IPS-18c (cell line): ENCODE measurements at regions not wholly inside any gene's neighbourhood (a gene's known extent, or its start where the extent isn't known, plus 50 kb on each side); places are given as distances from the start of the nearest gene placed in this dataset.

ENCODE experiments used
- H3K4me3 ChIP-seq: 2 replicates; pipeline ENCODE4 v1.7.0; 2013; ENCODE audit warnings: low read depth, mild to moderate bottlenecking, low read length, moderate library complexity; ENCODE audit not compliant: insufficient read depth
- H3K9me3 ChIP-seq: one replicate; pipeline ENCODE4 v1.6.1; 2013; ENCODE audit warnings: mild to moderate bottlenecking, low read length, moderate library complexity; ENCODE audit not compliant: control insufficient read depth, insufficient read depth

GRCh38 chr10:9193120-9193519, 1138.6 kb downstream of the GATA3 start:
- Histone ChIP-seq H3K9me3 (no peaks in the 10 kb centered on the region), H3K4me3 (no peak overlapping the region)

GRCh38 chr10:9195385-9195784, 1140.9 kb downstream of the GATA3 start:
- no peak overlapping the region for H3K4me3 ChIP-seq
- no peaks in the 10 kb centered on the region for H3K9me3 ChIP-seq

GRCh38 chr10:9198611-9199010, 1144.1 kb downstream of the GATA3 start:
- H3K9me3 ChIP-seq: no peaks in the 10 kb centered on the region
- no peak overlapping the region for H3K4me3 ChIP-seq

GRCh38 chr10:9205558-9205957, 1151.1 kb downstream of the GATA3 start:
- Histone ChIP-seq H3K9me3 (no peaks in the 10 kb centered on the region), H3K4me3 (no peak overlapping the region)

DNA sequence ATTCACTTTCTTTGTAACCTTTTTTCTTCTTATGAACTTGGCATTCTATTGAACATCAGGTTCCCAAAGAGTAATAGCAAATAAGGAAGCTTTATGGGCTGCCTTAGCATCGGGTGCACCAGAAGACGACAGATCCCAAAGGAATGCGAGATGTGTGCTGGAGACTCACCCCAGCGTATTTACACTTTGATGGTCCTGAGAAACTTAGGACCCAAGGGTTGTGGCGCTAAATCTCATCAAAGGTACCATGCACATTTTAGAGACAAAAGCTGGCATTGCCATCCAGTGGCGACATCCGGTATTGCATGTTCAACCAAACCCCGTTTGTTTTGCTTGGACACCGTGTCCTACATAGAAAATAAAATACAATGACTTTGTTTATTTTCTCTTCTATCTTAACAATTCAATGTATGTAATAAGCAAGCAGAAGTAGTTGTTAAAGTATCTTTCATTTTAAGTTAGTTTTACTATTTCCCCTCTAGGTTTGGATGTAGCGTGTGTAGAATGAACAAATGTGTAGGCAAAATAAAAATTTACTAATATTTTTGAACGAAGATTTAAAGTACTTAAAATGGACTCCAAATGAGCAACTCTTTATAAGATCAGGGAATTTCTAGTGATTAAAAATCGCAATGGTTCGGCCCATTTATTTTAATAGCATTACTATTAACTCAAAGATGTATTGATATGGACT, 1154.8 kb downstream of the GATA3 start:
- H3K4me3 ChIP-seq: no peak overlapping the region
- no peaks in the 10 kb centered on the region for H3K9me3 ChIP-seq

DNA sequence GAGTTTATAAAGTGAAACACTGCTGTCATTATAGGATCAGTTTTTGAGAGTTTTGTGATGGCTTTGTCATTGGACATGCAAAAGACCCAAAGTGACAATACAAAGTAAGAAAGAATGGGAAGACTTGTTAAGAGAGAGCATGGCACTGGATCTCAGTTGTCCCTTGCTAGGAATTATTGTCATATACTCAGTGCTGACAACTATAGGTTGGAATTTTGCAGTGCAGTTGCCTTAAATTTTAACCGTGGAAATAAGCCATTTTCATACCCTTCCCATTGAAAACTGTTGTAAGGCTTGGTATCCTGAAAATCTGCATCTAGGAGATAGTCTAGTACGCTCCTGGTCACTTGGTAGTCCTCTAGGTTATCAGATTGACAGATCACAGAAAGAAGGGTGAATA, 1156.7 kb downstream of the GATA3 start:
- H3K9me3 ChIP-seq: no peaks in the 10 kb centered on the region
- H3K4me3 ChIP-seq: no peak overlapping the region

DNA sequence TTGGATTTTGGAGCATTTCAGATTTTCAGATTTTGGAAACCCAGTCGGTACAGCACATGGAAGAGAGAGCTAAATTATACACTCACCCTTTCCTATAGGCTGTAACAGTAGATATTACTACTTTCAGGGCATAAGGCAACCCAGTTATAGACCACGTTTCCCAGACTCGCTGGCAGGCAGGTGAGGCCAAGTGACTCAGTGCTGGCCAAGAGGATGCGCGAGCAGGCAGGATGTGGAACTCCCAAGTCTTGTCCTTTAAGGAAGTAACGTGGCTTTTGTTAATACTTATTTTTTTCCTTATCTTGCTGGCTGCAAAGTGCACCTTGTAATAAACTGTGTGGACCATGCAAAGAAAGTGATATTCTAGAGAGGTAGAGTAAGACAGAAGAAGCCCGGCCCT, 1160.1 kb downstream of the GATA3 start:
- Histone ChIP-seq H3K9me3 (no peaks in the 10 kb centered on the region), H3K4me3 (no peak overlapping the region)

- Histone ChIP-seq H3K4me3 (no peak overlapping the region), H3K9me3 (no peaks in the 10 kb centered on the region)
Observed at GRCh38 chr10:9215121-9215520, 1160.6 kb downstream of the GATA3 start.

GRCh38 chr10:9219860-9220259, 1165.4 kb downstream of the GATA3 start:
- H3K4me3 ChIP-seq: no peak overlapping the region
- H3K9me3 ChIP-seq: no peaks in the 10 kb centered on the region

- Histone ChIP-seq H3K4me3 (no peak overlapping the region), H3K9me3 (no peaks in the 10 kb centered on the region)
Observed at GRCh38 chr10:9222917-9223316, 1168.4 kb downstream of the GATA3 start.

DNA sequence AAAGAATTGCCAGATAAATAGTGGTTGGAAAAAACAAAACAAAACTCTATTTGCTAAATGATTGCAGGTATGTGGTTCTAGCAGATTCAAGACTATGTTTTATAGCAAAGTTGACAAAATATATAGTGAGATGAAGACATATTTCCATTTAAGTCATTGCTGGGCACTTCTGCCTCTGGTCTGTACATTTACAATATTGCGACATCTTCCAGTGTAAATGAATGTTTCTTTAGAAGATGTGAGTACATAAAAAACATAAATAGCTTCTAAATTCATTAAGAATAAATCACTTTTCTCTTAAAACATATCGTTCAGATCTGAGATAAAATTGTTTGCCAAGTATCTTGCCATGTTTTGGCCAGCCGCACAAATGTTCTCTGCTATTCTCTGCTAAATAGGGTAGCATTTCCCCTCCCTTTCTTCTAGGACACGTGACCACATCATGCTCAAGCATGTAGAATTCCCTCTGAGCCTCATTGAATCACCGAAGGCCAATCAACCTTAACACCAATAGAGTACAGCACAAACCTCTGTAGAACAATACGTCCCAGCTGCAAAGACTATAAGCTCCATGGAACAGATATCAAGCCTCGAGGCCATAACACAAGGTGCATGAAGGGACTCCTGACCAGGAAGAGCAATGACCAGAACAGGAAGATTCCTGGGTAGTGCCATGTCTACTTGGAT, 1173.3 kb downstream of the GATA3 start:
- H3K9me3 ChIP-seq: no peaks in the 10 kb centered on the region

DNA sequence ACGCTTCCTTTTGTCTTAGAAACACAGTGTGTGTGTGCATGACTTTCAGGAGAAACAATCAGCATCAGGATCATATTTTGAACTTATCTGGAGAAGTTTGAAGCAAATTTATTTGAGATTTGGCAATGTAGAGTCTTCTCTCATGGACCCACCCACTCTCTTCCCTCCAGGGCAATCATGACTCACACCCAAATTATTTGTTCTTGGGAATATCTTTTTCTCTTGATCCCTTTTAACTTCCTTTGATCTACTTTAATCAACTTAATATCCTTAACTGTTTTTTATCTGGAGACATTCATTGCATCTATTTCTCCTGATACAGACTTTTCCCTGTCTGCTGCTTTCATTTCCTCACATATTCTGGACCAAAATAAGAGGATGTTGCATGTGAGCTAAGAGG, 1174.3 kb downstream of the GATA3 start:
- Histone ChIP-seq H3K4me3 (no peak overlapping the region), H3K9me3 (no peaks in the 10 kb centered on the region)

More for the DNA sequence above, 1173.3 kb downstream of the GATA3 start:
- no peak overlapping the region for H3K4me3 ChIP-seq

DNA sequence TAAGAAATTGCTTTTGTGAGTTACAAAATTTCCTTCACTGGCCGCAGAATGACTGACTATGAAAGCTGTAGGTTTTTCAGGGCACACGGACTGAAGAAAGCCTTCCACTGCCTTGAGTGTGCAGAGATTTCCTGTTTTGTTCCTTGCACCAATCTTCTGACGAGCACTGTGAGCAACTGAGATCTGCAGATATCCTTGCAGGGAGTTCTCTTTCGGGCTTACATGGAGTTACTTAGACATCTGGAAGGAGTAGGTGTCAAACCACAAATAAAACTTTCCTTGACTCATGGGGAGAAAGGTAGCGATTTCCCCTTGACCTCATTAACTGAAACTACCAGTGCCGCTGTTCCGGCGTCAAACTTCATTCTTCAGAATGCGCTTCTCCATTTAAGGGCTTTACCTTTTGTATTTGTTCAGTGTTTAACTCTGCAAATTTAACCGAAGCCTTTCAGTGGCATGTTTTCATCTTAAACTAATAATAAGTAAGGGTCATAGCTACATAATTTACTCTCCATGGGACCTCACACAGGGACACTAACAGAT, 1175.3 kb downstream of the GATA3 start:
- H3K4me3 ChIP-seq: no peak overlapping the region
- no peaks in the 10 kb centered on the region for H3K9me3 ChIP-seq

- Histone ChIP-seq H3K9me3 (no peaks in the 10 kb centered on the region), H3K4me3 (no peak overlapping the region)
Observed at GRCh38 chr10:9230625-9231024, 1176.1 kb downstream of the GATA3 start.

DNA sequence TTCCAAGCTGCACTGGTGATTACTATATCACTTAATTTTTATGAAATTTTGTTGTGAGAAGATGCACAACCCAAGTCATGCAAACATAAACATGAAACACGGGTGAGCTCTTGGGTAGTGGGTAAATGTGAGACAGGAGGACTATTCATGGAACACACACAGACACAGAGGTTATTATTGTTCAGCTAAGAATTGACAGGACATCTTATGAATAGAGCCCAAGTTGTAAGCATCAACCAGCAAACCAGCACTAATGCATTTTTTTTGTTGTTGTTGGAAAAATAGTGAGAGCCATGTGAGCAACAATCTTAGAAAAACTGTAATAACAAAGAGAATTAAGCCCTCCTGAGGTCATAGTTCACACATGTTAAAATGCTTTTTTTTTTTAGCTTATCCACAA, 1179.7 kb downstream of the GATA3 start:
- Histone ChIP-seq H3K9me3 (no peaks in the 10 kb centered on the region), H3K4me3 (no peak overlapping the region)

DNA sequence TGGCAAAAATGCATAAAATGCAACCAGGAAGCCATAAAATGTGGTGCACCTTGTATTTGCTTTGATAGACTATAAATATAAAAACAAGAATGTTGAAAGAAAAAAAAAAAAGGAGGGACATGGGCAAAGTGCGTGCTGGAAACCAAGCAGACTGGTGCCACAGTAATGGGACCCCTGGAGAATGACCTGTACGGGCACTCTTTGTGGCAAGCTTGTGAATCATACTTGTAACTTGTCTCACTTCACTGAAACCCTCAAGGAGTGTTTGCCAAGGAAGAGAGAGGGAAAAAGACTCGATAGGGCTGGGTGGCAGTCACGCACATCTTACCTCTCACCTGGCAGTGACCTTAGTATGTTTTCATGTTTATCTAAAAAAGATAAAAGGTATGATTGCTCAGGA, 1183.6 kb downstream of the GATA3 start:
- no peak overlapping the region for H3K4me3 ChIP-seq

GRCh38 chr10:9239298-9239697, 1184.8 kb downstream of the GATA3 start:
- Histone ChIP-seq H3K4me3 (no peak overlapping the region), H3K9me3 (no peaks in the 10 kb centered on the region)

More for the DNA sequence above, 1183.6 kb downstream of the GATA3 start:
- no peaks in the 10 kb centered on the region for H3K9me3 ChIP-seq

GRCh38 chr10:9243941-9244411, 1189.5 kb downstream of the GATA3 start:
- Histone ChIP-seq H3K9me3 (no peaks in the 10 kb centered on the region), H3K4me3 (no peak overlapping the region)
